CD4-positive, alpha-beta memory T cell (primary cell): ENCODE measurements at regions not wholly inside any gene's neighbourhood (a gene's known extent, or its start where the extent isn't known, plus 50 kb on each side); places are given as distances from the start of the nearest gene placed in this dataset.
"Not testable (repeated sequence)": the region's sequence is repeated elsewhere in the genome, so short reads cannot be mapped to it uniquely, and the experiment has no call there.

Source experiments
- CTCF ChIA-PET: fragments of 350-600 bp; sonication (Branson Sonifier 250); formaldehyde crosslinking; loops from one replicate; lab custom pipeline; 2021; ENCODE audit warnings: inconsistent platforms; ENCODE audit not compliant: partially characterized antibody; lab: Charles Lee
- POLR2A ChIA-PET: fragments of 350-600 bp; sonication (Branson Sonifier 250); formaldehyde crosslinking; loops from one replicate; lab custom pipeline; 2021; ENCODE audit not compliant: partially characterized antibody; lab: Charles Lee
- DNase-seq, 5 donors: peaks; one replicate each; pipeline versions ENCODE4 v3.0.0 to v3.0.0-alpha.2; 2020 to 2022; ENCODE audit warnings: mixed read lengths in 1 of 5
- H3K27ac ChIP-seq: one replicate; pipeline ENCODE4 v1.7.0; 2013; ENCODE audit warnings: low read depth, low read length
- H3K27me3 ChIP-seq: 2 replicates; pipeline ENCODE4 v1.7.0; 2013; ENCODE audit warnings: mild to moderate bottlenecking, low read length, moderate library complexity; ENCODE audit not compliant: insufficient read depth
- H3K36me3 ChIP-seq: 2 replicates; pipeline ENCODE4 v1.7.0; 2013; ENCODE audit warnings: mild to moderate bottlenecking, low read length, moderate library complexity; ENCODE audit not compliant: insufficient read depth
- H3K4me1 ChIP-seq: 2 replicates; pipeline ENCODE4 v1.7.0; 2013; ENCODE audit warnings: mild to moderate bottlenecking, low read length, moderate library complexity; ENCODE audit not compliant: insufficient read depth
- H3K4me3 ChIP-seq, 2 donors: one replicate each; pipeline ENCODE4 v1.7.0; 2013; ENCODE audit warnings: low read length in 2 of 2, mild to moderate bottlenecking in 1 of 2
- H3K9me3 ChIP-seq, 2 donors: one replicate each; pipeline ENCODE4 v1.7.0; 2013; ENCODE audit warnings: low read length in 2 of 2, control low read depth in 1 of 2; ENCODE audit not compliant: control insufficient read depth in 1 of 2
- H3K27ac Mint-ChIP-seq, 7 donors: one replicate each; pipeline ENCODE4 v1.8.0; 2020 to 2021; ENCODE audit warnings: mixed read lengths in 7 of 7, mild to moderate bottlenecking in 6 of 7, inconsistent platforms in 3 of 7, moderate library complexity in 3 of 7
- H3K27me3 Mint-ChIP-seq, 2 donors: one replicate each; pipeline ENCODE4 v1.8.0; 2020 to 2021; ENCODE audit warnings: mixed read lengths in 2 of 2
- H3K36me3 Mint-ChIP-seq, 2 donors: one replicate each; pipeline ENCODE4 v1.8.0; 2020 to 2021; ENCODE audit warnings: mixed read lengths in 2 of 2, inconsistent platforms in 1 of 2, mild to moderate bottlenecking in 1 of 2
- H3K4me1 Mint-ChIP-seq, 4 donors: one replicate each; pipeline ENCODE4 v1.8.0; 2020 to 2021; ENCODE audit warnings: mixed read lengths in 4 of 4, mild to moderate bottlenecking in 1 of 4
- H3K4me3 Mint-ChIP-seq, 8 donors: one replicate each; pipeline ENCODE4 v1.8.0; 2020 to 2021; ENCODE audit warnings: mixed read lengths in 8 of 8, mild to moderate bottlenecking in 7 of 8, moderate library complexity in 6 of 8, inconsistent platforms in 3 of 8
- H3K9me3 Mint-ChIP-seq, 8 donors: one replicate each; pipeline ENCODE4 v1.8.0; 2020 to 2021; ENCODE audit warnings: mixed read lengths in 8 of 8, mild to moderate bottlenecking in 5 of 8, inconsistent platforms in 3 of 8, moderate library complexity in 1 of 8
- intact Hi-C: fragments of 100-400 bp; cut with micrococcal nuclease; formaldehyde crosslinking; loops from one replicate; pipeline ENCODE4 v1.15.1; 2023

DNA sequence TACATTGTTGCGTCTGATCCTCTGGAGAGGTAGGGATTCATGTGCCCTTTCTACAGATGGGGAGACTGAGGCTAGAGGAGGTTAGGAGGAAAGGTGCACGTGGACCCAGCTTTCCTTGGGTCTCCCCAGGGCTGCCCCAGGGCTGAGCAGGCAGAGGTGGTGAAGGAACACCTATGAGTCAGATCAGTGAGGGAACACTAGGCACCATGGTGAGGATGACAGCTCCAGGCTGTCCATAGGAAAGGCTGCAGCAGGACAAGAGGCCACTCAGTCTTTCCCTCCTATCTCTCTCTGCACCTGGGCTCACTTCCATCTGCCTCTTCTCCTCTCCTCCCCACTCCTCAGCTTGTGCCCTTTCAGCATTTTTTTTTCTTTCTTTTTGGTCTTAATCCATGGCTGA is 138.0 kb upstream of the TRIM73 start:
- H3K27ac ChIP-seq, H3K36me3 Mint-ChIP-seq, H3K4me1 Mint-ChIP-seq, intact Hi-C loops, H3K4me1 ChIP-seq, H3K4me3 Mint-ChIP-seq, DNase-seq, H3K27ac Mint-ChIP-seq, H3K9me3 Mint-ChIP-seq, H3K4me3 ChIP-seq, POLR2A ChIA-PET, CTCF ChIA-PET, H3K9me3 ChIP-seq, H3K36me3 ChIP-seq, H3K27me3 ChIP-seq, H3K27me3 Mint-ChIP-seq: not testable (repeated sequence)

DNA sequence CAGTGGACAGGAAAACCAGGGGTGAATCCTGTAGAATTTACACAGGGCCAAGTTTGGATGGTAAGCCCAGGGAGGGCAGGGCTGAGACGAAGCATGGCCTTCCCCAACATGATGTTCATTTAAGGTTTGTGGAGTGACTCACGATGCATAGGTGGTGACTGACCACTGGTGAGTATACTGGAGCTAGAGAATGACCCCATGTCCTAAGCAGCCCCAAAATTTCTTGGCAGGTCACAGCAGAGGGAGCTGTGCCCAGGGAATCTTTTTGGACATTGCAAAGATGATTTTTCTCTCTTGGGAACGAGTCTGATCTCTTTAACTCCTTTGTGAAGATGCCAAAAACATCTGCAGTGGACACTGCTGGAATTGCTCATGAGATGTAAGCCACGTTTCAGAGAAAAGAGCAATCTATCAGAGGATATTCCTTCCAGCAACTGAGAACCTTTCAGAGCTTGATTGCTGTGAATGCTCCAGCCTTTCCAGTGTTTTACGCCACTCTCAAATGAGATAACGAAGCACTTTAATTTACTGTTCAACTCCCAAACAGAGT is 135.9 kb upstream of the TRIM73 start:
- H3K36me3 ChIP-seq, H3K4me1 Mint-ChIP-seq, H3K27me3 ChIP-seq, H3K4me1 ChIP-seq, DNase-seq, CTCF ChIA-PET, H3K27ac ChIP-seq, H3K9me3 Mint-ChIP-seq, POLR2A ChIA-PET, H3K9me3 ChIP-seq, H3K27ac Mint-ChIP-seq, intact Hi-C loops, H3K27me3 Mint-ChIP-seq, H3K4me3 ChIP-seq, H3K4me3 Mint-ChIP-seq, H3K36me3 Mint-ChIP-seq: not testable (repeated sequence)

DNA sequence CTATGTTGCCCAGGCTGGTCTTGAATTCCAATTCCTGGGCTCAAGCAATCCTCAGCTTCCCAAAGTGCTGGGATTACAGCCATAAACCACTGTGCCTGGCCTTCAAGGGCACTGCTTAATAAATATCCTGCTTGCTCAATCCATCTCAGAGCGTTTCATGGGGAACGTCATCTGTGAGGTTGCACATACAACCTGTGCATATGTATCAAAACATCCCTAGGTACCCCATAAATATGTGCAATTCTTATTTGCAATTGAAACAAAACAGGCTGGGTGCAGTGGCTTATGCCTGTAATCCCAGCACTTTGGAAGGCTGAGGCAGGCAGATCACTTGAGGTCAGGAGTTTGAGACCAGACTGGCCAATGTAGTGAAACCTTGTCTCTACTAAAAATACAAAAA is 133.8 kb upstream of the TRIM73 start:
- H3K4me1 ChIP-seq, H3K9me3 ChIP-seq, H3K27ac Mint-ChIP-seq, H3K4me1 Mint-ChIP-seq, H3K4me3 ChIP-seq, H3K4me3 Mint-ChIP-seq, H3K36me3 Mint-ChIP-seq, CTCF ChIA-PET, POLR2A ChIA-PET, H3K36me3 ChIP-seq, H3K27me3 ChIP-seq, DNase-seq, H3K27me3 Mint-ChIP-seq, H3K9me3 Mint-ChIP-seq, H3K27ac ChIP-seq, intact Hi-C loops: not testable (repeated sequence)

DNA sequence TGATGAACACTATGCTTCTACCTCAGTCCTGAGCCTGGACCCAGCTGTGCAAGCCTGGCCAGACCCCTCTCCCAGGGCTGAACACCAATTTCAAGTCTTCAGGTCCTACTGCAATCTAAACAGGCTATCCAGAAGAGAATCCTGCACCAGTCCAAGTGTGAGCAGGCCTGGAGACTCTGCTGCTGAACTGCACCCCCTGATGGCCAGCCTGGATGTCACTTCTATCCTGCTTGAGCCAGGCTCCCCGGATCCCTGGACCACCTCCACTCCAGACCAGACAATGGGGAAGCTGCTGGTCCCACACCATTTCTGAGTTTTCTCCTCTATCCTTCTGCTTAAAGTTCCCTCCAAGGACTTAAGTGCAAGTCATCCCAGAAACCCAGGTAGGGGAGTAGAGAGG is 127.3 kb upstream of the TRIM73 start:
- intact Hi-C loops, H3K9me3 ChIP-seq, H3K4me3 ChIP-seq, H3K27ac Mint-ChIP-seq, H3K27me3 ChIP-seq, H3K9me3 Mint-ChIP-seq, CTCF ChIA-PET, POLR2A ChIA-PET, H3K4me1 ChIP-seq, H3K27me3 Mint-ChIP-seq, H3K4me3 Mint-ChIP-seq, H3K27ac ChIP-seq, H3K36me3 Mint-ChIP-seq, H3K4me1 Mint-ChIP-seq, H3K36me3 ChIP-seq, DNase-seq: not testable (repeated sequence)

DNA sequence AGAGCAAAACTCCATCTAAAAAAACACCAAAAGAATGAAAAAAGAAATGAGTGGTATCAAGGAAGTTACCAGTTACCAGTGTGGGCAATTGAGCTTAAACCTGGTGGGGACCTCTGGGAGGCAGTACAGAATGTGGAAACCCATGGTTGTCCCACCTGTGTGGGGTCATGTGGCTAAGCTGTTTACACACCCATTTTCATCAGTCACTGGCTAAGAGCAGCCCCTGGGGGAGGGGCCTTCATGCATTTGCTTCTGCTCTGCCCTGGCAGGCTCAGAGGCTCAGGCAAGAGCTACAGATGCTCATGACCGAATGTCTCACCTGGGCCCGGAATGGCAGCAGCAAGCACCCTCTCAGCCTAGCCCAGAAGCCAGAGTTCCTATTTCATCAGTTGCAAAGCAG is 126.3 kb upstream of the TRIM73 start:
- H3K9me3 ChIP-seq, intact Hi-C loops, H3K4me3 Mint-ChIP-seq, H3K27ac Mint-ChIP-seq, CTCF ChIA-PET, H3K36me3 ChIP-seq, H3K4me3 ChIP-seq, H3K27me3 Mint-ChIP-seq, H3K4me1 ChIP-seq, H3K27me3 ChIP-seq, H3K36me3 Mint-ChIP-seq, DNase-seq, H3K27ac ChIP-seq, H3K9me3 Mint-ChIP-seq, POLR2A ChIA-PET, H3K4me1 Mint-ChIP-seq: not testable (repeated sequence)

DNA sequence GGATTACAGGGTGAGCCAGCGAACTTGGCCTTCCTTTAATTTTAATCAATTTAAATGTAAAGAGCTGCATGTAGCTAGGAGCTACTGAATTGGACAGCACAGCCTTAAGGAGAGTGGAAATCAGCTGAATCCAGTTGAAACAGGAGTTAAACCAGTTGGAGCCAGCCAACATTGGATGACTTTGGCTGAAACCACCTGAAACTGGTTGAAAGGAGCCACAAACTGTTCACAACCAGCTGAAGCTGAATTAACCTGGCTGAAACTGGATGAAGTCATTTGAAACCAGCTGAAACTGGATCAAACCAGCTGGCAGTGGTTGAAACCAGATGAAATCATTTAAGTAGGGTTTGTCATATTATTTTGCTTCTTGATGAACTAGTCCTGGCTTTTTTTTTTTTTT is 121.3 kb upstream of the TRIM73 start:
- H3K9me3 Mint-ChIP-seq, H3K27me3 Mint-ChIP-seq, H3K36me3 Mint-ChIP-seq, H3K27me3 ChIP-seq, H3K4me3 ChIP-seq, H3K4me1 Mint-ChIP-seq, H3K36me3 ChIP-seq, H3K9me3 ChIP-seq, H3K4me1 ChIP-seq, H3K27ac Mint-ChIP-seq, POLR2A ChIA-PET, CTCF ChIA-PET, intact Hi-C loops, DNase-seq, H3K4me3 Mint-ChIP-seq, H3K27ac ChIP-seq: not testable (repeated sequence)
